ENCODE measurements at regions not wholly inside any gene's neighbourhood (a gene's known extent, or its start where the extent isn't known, plus 50 kb on each side); places are given as distances from the start of the nearest gene placed in this dataset.

- TF ChIP-seq CTCF (IDR thresholded peaks at IDR 0.05; ENCODE audit: insufficient read depth, low read depth, low read length, missing control alignments) = no peak
- no peak for DNase-seq (ENCODE audit: low read depth)
- H3K4me3 ChIP-seq (ENCODE audit: low read length) = no peak overlapping the region
Measured at GRCh38 chr7:86320889-86321288, 322.8 kb upstream of the GRM3 start.

DNA sequence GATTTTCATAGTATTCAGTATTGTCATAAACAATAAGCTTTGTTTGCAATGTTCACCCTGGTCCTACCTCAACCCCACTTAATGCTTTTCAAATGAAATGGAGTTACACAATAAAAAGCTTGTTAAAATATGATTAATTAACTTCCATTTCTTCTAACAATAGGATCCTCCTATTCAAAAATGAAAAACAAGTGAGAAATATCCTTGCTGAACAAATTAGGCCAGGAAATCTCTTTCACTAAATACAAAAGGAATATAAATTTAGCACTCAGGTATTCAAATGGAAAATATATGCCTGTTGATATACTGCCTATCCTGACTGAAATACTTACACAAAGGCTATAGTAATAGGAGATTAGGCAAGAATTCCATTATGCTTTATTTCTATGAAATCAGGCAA, 323.4 kb upstream of the GRM3 start:
- TF ChIP-seq CTCF (IDR thresholded peaks at IDR 0.05; ENCODE audit: insufficient read depth, low read depth, low read length, missing control alignments) = no peak
- no peak overlapping the region for H3K4me3 ChIP-seq (ENCODE audit: low read length)
- DNase-seq (ENCODE audit: low read depth) = no peak

DNA sequence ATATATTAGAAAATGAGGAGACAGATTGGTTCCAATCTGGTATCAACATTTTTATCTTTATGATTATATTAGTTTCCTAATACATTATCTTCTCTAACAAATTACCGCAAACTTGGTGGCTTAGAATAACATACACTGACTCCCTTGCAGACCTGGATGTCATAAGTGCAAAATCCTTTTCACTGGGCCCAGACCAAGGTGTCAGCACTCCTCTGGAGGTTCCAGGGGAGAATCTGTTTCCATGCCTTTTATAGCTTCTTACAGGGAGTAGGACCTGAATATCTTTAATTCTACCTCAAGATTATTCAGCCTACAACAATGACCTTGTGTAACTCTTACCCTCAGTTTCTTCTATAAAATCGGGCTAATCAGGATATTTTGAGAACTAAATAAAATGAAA, 329.9 kb upstream of the GRM3 start:
- no peak for DNase-seq (ENCODE audit: low read depth)
- TF ChIP-seq CTCF (IDR thresholded peaks at IDR 0.05; ENCODE audit: insufficient read depth, low read depth, low read length, missing control alignments) = no peak
- no peak overlapping the region for H3K4me3 ChIP-seq (ENCODE audit: low read length)

DNA sequence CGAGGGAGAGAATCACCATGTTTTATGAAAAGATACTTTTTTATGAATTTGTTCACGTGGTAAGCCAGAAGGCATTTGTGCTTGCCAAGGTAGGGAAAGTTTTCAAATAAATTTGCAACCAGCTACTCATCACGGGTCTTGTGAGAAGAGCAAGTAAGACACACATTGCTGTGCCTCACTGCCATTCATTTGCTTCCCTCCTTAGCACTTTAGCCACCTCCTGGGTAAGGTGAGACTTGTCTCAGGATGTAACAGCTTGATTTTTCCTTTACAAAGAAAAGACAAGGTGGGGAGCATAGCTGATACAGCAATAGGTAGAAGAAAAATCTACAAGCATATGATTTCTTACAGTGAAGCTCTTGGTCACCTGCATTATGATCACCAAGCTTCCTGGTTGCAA, 342.4 kb upstream of the GRM3 start:
- no peak overlapping the region for H3K4me3 ChIP-seq (ENCODE audit: low read length)
- DNase-seq (ENCODE audit: low read depth) = no peak
- TF ChIP-seq CTCF (IDR thresholded peaks at IDR 0.05; ENCODE audit: insufficient read depth, low read depth, low read length, missing control alignments) = no peak

DNA sequence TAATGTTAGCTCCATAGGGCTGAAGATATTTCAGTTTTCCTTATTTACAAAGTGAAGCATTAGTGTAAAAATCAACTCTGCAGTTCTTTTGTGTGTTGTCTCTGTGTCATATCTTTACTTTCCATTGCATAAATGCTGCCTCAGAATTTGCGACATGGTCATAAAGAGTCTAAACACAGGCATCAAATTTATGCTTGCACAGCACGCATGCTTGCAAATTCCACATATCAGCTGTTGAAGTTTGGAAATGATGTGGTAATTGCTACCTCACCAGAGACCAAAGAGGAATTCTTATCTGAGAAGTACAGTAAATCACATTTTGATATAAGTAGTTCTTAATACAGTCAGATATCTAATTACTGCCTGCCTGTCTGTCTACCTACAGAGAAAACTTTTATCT, 348.2 kb upstream of the GRM3 start:
- TF ChIP-seq CTCF (IDR thresholded peaks at IDR 0.05; ENCODE audit: insufficient read depth, low read depth, low read length, missing control alignments) = no peak
- no peak for DNase-seq (ENCODE audit: low read depth)
- H3K4me3 ChIP-seq (ENCODE audit: low read length) = no peak overlapping the region

- no peak for DNase-seq (ENCODE audit: low read depth)
- no peak for TF ChIP-seq CTCF (IDR thresholded peaks at IDR 0.05; ENCODE audit: insufficient read depth, low read depth, low read length, missing control alignments)
- no peak overlapping the region for H3K4me3 ChIP-seq (ENCODE audit: low read length)
Measured at GRCh38 chr7:86282014-86282682, 361.6 kb upstream of the GRM3 start.

- H3K4me3 ChIP-seq (ENCODE audit: low read length) = no peak overlapping the region
- TF ChIP-seq CTCF (IDR thresholded peaks at IDR 0.05; ENCODE audit: insufficient read depth, low read depth, low read length, missing control alignments) = no peak
- DNase-seq (ENCODE audit: low read depth) = no peak
Measured at GRCh38 chr7:86280150-86280549, 363.6 kb upstream of the GRM3 start.

Measured in epithelial cell of esophagus (primary cell).